ENCODE measurements at regions not wholly inside any gene's neighbourhood (a gene's known extent, or its start where the extent isn't known, plus 50 kb on each side); places are given as distances from the start of the nearest gene placed in this dataset.

- intact Hi-C loops (cut with DNase I) = no loop called here
- H3K4me1 ChIP-seq = peaks cover 6% of the 10 kb centered on the region
- no peak for ATAC-seq
These were observed 214.5 kb downstream of the SNX10 start for GRCh38 chr7:26506196-26506595.

GRCh38 chr7:26507108-26507987, 215.7 kb downstream of the SNX10 start:
- DNase-seq (peak in 1 of 4 donors; percentile 46), ATAC-seq (no peak)
- Histone ChIP-seq H3K4me1 (peaks cover 6% of the 10 kb centered on the region), H3K9me3 (no peaks in the 10 kb centered on the region), H3K27ac (no peak overlapping the region), H3K36me3 (replicated peaks in 1 of 2; ENCODE audit: insufficient read depth in 1 of 2, low read depth in 2 of 2) (no peaks in the 10 kb centered on the region), H3K27me3 (no peaks in the 10 kb centered on the region), H3K4me3 (no peak overlapping the region)
- intact Hi-C loops (cut with DNase I) = no loop called here
- TF ChIP-seq CTCF (IDR thresholded peaks at IDR 0.05) = peak in 3 of 7 experiments; percentile 3 to 31 (median 15)
- no peak for TF ChIP-seq POLR2A (IDR thresholded peaks at IDR 0.05)
- 54 to 55% methylated on average over 10 of the region's 10 CpGs for WGBS, 2 donors

More at GRCh38 chr7:26506196-26506595, 214.5 kb downstream of the SNX10 start:
- H3K36me3 ChIP-seq (replicated peaks in 1 of 2; ENCODE audit: insufficient read depth in 1 of 2, low read depth in 2 of 2) = no peaks in the 10 kb centered on the region
- no peak for DNase-seq
- H3K9me3 ChIP-seq = no peaks in the 10 kb centered on the region
- 81 to 84% methylated on average over 7 of the region's 7 CpGs for WGBS, 2 donors
- TF ChIP-seq POLR2A (IDR thresholded peaks at IDR 0.05) (no peak), CTCF (IDR thresholded peaks at IDR 0.05) (no peak)
- H3K27ac ChIP-seq = no peak overlapping the region
- no peak overlapping the region for H3K4me3 ChIP-seq
- no peaks in the 10 kb centered on the region for H3K27me3 ChIP-seq

- no peak for DNase-seq
- intact Hi-C loops (cut with DNase I) = no loop called here
- Histone ChIP-seq H3K4me1 (peaks cover 6% of the 10 kb centered on the region), H3K27me3 (no peaks in the 10 kb centered on the region), H3K27ac (peak overlapping the region in 2 of 4 donors; percentile 19 to 31), H3K36me3 (replicated peaks in 1 of 2; ENCODE audit: insufficient read depth in 1 of 2, low read depth in 2 of 2) (no peaks in the 10 kb centered on the region), H3K4me3 (no peak overlapping the region), H3K9me3 (no peaks in the 10 kb centered on the region)
- ATAC-seq = no peak
- TF ChIP-seq CTCF (IDR thresholded peaks at IDR 0.05) (no peak), POLR2A (IDR thresholded peaks at IDR 0.05) (no peak)
- WGBS, 2 donors = 60 to 70% methylated on average over 8 of the region's 8 CpGs
These were observed 216.8 kb downstream of the SNX10 start for GRCh38 chr7:26508481-26508880.

- Histone ChIP-seq H3K4me3 (no peak overlapping the region), H3K4me1 (peaks cover 8% of the 10 kb centered on the region), H3K27ac (peak overlapping the region in 1 of 4 donors; percentile 31), H3K27me3 (no peaks in the 10 kb centered on the region), H3K9me3 (no peaks in the 10 kb centered on the region), H3K36me3 (replicated peaks in 1 of 2; ENCODE audit: insufficient read depth in 1 of 2, low read depth in 2 of 2) (no peaks in the 10 kb centered on the region)
- ATAC-seq (peak; percentile 66), DNase-seq (no peak)
- WGBS, 2 donors = 56 to 67% methylated on average over 5 of the region's 5 CpGs
- TF ChIP-seq CTCF (IDR thresholded peaks at IDR 0.05) (no peak), POLR2A (IDR thresholded peaks at IDR 0.05) (no peak)
- intact Hi-C loops (cut with DNase I) = no loop called here
These were observed 217.3 kb downstream of the SNX10 start for GRCh38 chr7:26508917-26509316.
